SK-N-SH treated with all-trans-retinoic acid at 6 μM for 48 hours (cell line): ENCODE measurements at regions not wholly inside any gene's neighbourhood (a gene's known extent, or its start where the extent isn't known, plus 50 kb on each side); places are given as distances from the start of the nearest gene placed in this dataset.

ENCODE experiments used
- GLIS3 ChIP-seq: fragments of 250-450 bp; sonication (Bioruptor Pico); IDR thresholded peaks from 2 replicates; pipeline ENCODE4 v1.5.0; 2020; ENCODE audit warnings: mild to moderate bottlenecking, moderate library complexity
- PPARA ChIP-seq: fragments of 250-450 bp; sonication (Bioruptor Pico); IDR thresholded peaks from 2 replicates; pipeline ENCODE4 v1.5.0; 2020; ENCODE audit warnings: mild to moderate bottlenecking, borderline replicate concordance
- RARB ChIP-seq: fragments of 250-450 bp; sonication (Bioruptor Pico); IDR thresholded peaks from 2 replicates; pipeline ENCODE4 v1.8.0; 2021; ENCODE audit warnings: mild to moderate bottlenecking, moderate library complexity
- SNAI2 ChIP-seq: fragments of 250-450 bp; sonication (Bioruptor Pico); IDR thresholded peaks from 2 replicates; pipeline ENCODE4 v1.5.0; 2020; ENCODE audit warnings: mild to moderate bottlenecking, moderate library complexity
- TCF4 ChIP-seq: fragments of 250-450 bp; sonication (Bioruptor Pico); IDR thresholded peaks from 2 replicates; pipeline ENCODE4 v1.8.0; 2021; ENCODE audit warnings: mild to moderate bottlenecking, moderate library complexity, borderline replicate concordance
- TOX ChIP-seq: fragments of 250-450 bp; sonication (Bioruptor Pico); IDR thresholded peaks from 2 replicates; pipeline ENCODE4 v1.8.0; 2021; ENCODE audit warnings: mild to moderate bottlenecking, moderate library complexity, borderline replicate concordance
- ZFP3 ChIP-seq: fragments of 250-450 bp; sonication (Bioruptor Pico); IDR thresholded peaks from 2 replicates; pipeline ENCODE4 v1.5.0; 2020; ENCODE audit warnings: mild to moderate bottlenecking, moderate library complexity
- ZFP30 ChIP-seq: fragments of 450-650 bp; formaldehyde crosslinking; IDR thresholded peaks from 2 replicates; pipeline ENCODE4 v1.5.0; 2022; ENCODE audit warnings: mild to moderate bottlenecking, moderate library complexity
- TF ChIP-seq, protein P1 (sequence below): fragments of 250-450 bp; sonication (Bioruptor Pico); IDR thresholded peaks from 2 replicates; pipeline ENCODE4 v1.8.0; 2020; ENCODE audit warnings: mild to moderate bottlenecking, moderate library complexity, borderline replicate concordance

DNA sequence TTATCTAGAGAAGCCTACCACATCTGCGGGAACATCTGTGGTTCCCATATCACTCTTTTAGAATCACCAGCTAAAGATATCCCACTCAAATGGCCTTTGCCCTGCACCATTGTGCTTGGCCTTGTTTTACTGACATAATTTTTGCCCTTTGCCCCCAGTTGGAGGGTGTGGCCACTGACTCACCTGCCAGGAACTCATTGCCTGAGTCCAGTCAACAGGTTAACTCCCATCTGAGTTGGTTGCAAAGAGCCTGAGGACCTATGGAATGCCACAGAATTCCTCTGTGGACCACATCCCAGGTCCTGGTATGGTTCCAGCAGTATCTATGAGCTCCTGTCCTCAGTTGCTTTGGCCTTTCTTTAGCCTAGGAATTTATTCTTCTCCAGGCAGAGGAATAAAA is 55.7 kb upstream of the PTGR2 start:
- no peak for TF ChIP-seq RARB (CRISPR knock-in tag)
- TF ChIP-seq SNAI2: no peak
- no peak for TF ChIP-seq TCF4 (CRISPR knock-in tag)
- no peak for TF ChIP-seq ZFP30 (CRISPR knock-in tag)
- no peak for TF ChIP-seq ZFP3 (CRISPR knock-in tag)
- TF ChIP-seq TOX (CRISPR knock-in tag): no peak
- TF ChIP-seq, protein P1, sequence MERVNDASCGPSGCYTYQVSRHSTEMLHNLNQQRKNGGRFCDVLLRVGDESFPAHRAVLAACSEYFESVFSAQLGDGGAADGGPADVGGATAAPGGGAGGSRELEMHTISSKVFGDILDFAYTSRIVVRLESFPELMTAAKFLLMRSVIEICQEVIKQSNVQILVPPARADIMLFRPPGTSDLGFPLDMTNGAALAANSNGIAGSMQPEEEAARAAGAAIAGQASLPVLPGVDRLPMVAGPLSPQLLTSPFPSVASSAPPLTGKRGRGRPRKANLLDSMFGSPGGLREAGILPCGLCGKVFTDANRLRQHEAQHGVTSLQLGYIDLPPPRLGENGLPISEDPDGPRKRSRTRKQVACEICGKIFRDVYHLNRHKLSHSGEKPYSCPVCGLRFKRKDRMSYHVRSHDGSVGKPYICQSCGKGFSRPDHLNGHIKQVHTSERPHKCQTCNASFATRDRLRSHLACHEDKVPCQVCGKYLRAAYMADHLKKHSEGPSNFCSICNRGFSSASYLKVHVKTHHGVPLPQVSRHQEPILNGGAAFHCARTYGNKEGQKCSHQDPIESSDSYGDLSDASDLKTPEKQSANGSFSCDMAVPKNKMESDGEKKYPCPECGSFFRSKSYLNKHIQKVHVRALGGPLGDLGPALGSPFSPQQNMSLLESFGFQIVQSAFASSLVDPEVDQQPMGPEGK (CRISPR knock-in tag): no peak
- TF ChIP-seq GLIS3 (CRISPR knock-in tag): no peak
- no peak for TF ChIP-seq PPARA (CRISPR knock-in tag)
